T-helper 2 cell treated with Interferon-gamma antibody and Interleukin-4, amounts not matched to agents 100 ng/mL and 5 ng/mL, for 36 hours (primary cell): ENCODE measurements at regions not wholly inside any gene's neighbourhood (a gene's known extent, or its start where the extent isn't known, plus 50 kb on each side); places are given as distances from the start of the nearest gene placed in this dataset.
"Not testable (repeated sequence)": the region's sequence is repeated elsewhere in the genome, so short reads cannot be mapped to it uniquely, and the experiment has no call there.

Experiments used
- intact Hi-C: fragments of 100-400 bp; cut with micrococcal nuclease; formaldehyde crosslinking; loops from one replicate; pipeline ENCODE4 v1.15.1; 2023

DNA sequence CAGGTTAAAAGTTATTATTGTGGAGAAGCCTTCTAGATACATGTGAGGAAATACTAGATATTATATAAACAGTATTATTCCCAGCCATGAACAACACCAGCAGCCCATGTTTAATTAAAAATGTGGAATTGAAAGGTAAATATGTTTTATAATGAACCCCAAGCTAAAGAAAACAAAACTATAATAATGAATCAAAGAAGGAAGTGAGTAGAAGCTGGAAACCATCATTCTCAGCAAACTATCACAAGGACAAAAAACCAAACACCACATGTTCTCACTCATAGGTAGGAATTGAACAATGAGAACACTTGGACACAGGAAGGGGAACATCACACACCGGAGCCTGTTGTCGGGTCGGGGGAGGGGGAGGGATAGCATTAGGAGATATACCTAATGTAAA, 167.6 kb upstream of the CXXC4 start:
- intact Hi-C loops: not testable (repeated sequence)

- intact Hi-C loops: no loop called here
Observed at GRCh38 chr4:104677116-104677515, 182.4 kb upstream of the CXXC4 start.

DNA sequence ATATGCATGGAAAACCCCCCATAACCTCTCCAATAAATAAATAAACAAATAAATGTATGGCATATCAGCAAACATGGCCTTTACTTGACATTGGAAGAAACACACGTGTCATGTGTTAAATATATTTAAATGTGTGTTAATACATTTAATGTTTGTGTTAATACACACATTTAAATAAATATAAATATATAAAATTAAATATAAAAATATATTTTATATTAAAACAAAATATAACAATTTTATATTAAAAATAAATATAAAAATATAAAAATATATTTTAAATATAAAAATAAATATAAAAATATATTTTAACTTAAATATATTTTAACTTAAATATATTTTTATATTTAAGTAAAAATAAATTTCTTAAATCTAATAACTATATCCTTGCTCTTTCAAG, 187.6 kb upstream of the CXXC4 start:
- intact Hi-C loops: no loop called here

- intact Hi-C loops: loop anchor here (10.0 kb wide), 1 partner anchor 161 kb away; no protein-coding TSS in a partner anchor
Observed at GRCh38 chr4:104693601-104694201, 199.0 kb upstream of the CXXC4 start.

DNA sequence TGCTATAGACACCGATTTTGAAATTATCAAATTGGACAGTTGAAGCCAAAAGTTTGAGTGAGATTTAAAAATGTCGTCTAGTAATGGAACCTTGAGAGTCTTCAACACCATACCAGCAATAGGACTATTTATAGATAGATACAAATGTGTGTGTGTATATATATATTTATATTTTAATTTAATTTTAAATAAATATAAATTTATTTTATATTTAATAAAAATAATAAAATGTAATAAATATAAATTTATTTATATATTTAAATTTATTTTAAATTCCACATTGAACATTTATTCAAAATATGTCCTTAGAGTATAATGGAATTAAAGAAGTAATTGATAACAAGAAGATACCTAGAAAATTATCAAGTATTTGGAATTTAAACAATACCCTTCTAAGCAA, 221.9 kb upstream of the CXXC4 start:
- intact Hi-C loops: no loop called here

DNA sequence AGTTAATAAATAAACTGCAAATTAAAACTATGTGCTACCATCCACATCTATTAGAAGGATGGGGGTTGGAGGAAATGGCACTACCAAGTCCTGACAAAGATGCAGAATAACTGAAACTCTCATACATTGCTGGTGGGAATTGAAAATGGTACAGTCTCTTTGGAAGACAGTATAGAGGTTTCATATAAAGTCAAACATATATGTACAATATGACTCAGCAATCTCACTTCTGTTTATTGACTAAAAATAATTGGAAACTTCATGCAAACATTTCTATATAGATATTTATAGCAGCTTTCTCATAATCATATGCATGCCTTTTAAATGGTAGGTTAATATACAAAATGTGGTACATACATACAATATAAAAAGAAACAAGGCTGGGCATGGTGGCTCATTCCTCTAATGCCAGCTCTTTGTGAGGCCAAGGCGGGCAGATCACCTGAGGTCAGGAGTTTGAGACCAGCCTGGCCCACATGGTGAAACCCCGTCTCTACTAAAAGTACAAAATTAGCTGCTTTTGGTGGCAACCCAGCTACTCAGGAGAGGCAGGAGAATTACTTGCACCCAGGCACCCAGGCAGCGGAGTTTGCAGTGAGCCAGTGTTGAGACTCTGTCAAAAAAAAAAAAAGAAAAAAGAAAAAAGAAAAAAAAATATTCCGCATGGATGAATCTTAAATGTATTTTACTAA, 225.0 kb upstream of the CXXC4 start:
- intact Hi-C loops: no loop called here

GRCh38 chr4:104722467-104722866, 227.8 kb upstream of the CXXC4 start:
- intact Hi-C loops: no loop called here

- intact Hi-C loops: no loop called here
Observed at GRCh38 chr4:104726002-104726401, 231.3 kb upstream of the CXXC4 start.

DNA sequence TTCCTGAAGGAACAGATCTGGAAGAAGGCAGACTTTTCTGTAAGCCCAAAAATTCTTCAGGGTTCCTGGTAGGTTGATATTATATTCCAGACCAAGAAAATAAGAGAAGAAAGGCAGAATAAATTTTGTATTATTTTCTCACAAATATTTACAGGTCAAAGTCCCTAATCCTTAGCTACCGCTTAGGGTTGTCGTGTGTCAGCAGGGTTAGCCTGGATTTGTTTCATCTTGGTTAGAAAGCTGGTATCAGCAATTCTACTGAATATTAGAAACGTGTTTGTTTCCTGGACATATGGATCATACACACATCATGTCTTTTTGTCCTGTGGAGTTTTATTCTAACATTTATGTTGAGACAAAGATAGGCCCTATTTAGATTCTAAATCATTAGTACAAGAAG, 232.9 kb upstream of the CXXC4 start:
- intact Hi-C loops: no loop called here

DNA sequence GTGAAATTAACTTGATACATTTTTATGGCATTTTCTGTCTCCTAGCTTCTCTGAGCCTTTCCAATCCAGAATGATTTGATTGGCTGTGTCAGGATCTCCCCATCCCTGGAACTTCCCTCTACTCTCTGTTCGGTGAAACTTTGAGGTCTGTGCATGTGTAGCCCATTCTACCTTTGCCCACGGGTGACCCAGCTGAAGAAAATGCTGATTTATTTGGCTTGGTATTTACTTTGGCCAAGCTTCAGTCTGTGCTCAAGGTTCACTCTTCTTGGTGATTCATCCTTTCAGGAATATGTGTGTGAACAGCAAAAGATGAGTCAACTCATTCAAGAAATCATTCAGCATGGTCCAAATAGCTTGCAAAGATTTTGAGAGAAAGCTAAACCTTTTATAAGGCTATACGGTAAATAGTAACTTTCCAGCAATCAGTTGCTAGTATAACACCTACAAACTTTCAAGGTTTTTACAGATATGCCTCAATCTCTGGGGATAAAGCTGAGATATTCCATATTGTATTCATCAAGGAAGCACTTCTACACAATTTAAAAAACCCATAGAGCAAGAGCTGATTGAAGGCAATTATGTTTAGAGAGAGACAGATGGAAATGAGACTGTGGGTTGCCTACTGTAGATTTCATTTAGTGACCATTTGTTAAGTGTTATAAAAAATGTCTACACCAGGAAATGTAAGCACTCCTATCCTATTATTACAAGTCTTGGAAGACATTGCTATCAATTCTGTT, 233.9 kb upstream of the CXXC4 start:
- intact Hi-C loops: no loop called here

DNA sequence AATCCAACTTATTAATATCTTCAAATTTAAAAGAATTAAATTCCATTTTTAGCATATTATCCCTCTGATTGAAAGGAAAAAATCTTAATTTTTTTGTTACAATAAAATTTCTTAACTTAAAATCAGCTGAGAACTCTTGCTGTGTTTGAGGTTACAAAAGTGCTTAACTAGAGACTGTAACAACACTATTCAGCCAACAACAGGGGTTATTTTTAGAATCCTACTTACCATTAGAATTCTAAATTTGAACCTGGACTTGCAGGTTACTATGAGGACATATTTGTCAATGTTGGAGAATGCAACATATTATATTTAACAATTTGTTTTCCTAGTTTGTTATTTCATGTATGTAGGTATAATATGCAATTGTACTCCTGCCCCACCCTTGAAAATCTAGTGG, 238.1 kb upstream of the CXXC4 start:
- intact Hi-C loops: no loop called here

DNA sequence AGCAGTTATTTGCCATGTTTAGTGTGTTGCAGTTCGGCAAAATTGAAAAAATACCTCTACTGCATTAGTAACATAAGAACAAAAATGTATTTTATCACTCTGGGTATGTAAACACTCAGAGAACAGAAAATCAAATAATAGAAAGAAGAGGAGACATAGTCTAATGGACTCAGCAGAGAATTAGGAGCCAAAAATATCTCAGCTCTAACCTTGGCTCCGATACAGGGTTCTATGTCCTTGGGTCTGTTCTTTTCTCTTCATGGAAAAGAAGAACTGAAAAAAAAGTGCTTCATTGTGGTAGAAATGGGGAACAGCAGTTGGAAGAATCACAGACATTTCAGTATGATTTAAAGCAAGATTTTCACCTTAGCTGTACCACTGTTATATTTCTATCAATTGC, 240.5 kb upstream of the CXXC4 start:
- intact Hi-C loops: no loop called here

- intact Hi-C loops: no loop called here
Observed at GRCh38 chr4:104740161-104740560, 245.5 kb upstream of the CXXC4 start.

- intact Hi-C loops: no loop called here
Observed at GRCh38 chr4:104743215-104743653, 248.5 kb upstream of the CXXC4 start.

- intact Hi-C loops: no loop called here
Observed at GRCh38 chr4:104747635-104748034, 252.9 kb upstream of the CXXC4 start.

- intact Hi-C loops: no loop called here
Observed at GRCh38 chr4:104749062-104749461, 254.4 kb upstream of the CXXC4 start.

DNA sequence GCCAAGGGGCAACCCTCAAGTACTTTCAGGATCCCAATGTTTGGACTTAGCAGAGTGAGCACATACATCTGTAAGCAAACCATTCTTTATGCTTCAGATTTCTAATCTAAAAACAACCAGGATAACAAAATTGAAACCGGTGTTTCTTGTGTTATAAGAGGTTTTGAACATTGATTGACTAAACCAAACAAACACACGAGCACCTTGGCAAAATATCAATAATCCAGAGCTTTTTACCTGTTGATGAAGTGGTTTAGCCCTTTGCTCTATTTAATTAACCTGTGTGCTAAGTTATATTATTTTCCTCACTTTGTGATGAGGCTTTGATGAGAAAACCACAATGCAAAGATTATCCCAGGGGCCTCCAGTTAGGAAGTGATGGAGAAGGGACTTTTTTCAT, 255.3 kb upstream of the CXXC4 start:
- intact Hi-C loops: no loop called here

DNA sequence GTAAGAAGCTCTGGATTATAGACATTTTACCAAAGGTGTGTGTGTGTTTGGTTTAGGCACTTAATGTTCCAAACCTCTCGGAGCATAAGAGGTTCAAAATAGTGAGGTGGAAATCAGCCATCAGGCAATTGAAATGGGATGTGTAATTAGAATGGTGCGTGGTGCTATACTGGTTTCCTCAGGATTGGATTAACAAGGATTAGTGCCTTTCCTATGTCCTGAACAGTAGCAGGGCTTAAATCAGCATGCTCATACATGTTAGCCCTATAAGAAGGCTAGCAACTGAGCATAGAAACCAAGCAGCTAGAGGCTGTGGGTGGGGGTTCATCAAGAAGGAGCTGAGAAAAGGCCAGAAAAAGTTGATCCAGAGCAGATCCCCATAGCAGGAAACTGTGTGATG, 256.8 kb upstream of the CXXC4 start:
- intact Hi-C loops: no loop called here

DNA sequence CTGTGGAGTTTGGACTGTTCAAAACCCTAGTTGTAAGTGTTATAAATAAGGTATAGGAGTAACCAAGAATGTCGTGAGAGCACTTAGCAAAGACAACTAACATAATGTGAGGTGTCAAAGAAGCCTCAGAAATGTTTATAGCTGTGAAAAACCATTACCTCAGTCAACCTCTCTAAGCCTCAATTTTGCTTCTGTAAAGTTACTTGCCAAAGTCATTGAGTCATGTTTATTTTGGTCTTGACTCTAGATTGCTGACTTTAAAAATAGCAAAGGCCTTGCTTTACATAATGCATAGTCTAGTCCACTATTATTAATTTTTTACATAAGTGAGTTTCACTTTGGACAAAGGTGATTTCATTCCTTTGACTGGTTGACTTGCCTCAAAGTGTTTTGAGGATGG, 257.6 kb upstream of the CXXC4 start:
- intact Hi-C loops: no loop called here

- intact Hi-C loops: no loop called here
Observed at GRCh38 chr4:104756837-104757236, 262.1 kb upstream of the CXXC4 start.

DNA sequence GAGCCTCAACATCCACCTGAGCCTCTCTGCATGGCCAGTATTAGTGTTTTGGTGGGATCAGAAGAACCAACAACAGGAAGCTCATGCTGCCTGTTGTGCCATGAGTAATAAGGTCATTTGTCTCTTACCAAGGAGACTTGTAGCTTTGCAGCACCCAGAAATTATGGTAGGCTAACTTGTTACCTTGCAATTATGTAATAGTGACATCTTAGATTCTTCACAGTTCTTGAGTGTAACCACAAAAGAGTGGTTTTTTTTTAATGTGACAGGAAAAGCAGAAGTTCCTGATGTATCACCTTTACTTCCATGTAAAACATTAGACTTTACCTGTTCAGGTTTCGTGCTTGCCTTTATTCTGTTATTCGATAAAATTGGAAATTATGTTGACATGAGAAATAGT, 263.9 kb upstream of the CXXC4 start:
- intact Hi-C loops: no loop called here

DNA sequence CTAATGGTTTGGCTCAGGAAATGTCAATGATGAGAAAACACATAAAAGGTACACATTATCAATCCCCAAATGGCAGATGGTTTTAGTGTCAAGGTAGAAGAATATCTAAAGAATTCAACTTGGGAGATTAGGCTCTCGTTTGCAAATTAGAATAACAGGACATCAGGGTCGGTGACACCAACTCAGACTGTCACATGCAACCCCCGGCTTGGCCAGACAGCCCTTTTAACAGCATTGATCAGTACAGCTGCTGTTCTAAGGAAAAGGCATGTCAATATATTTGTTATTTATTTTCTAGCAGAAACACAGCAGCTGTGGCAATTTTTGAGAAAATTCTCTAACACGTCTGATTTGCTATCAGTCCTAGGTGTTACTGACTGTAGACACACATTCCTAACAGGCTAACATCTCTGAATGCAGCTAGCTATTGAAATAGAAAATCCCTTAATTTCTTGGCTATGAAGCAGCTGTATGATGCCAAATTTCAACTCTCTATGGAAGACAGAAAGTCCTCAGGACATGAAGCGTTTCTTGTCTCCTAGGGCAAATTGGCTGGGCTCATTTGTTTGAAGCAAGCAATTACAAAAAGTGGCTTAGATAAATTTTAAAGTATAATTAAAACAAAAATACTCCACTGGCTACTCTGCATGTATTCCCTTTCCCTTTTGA, 269.0 kb upstream of the CXXC4 start:
- intact Hi-C loops: no loop called here
